RCC 7860 (cell line): ENCODE measurements at regions not wholly inside any gene's neighbourhood (a gene's known extent, or its start where the extent isn't known, plus 50 kb on each side); places are given as distances from the start of the nearest gene placed in this dataset.

ENCODE experiments used
- DNase-seq: peaks from one replicate; pipeline ENCODE4 v3.0.0-alpha.2; 2015; ENCODE audit warnings: low spot score
- FAIRE-seq: peaks from 2 replicates; lab custom pipeline; 2012; peaks lifted over from hg19 to GRCh38; lab: Jason Lieb, UNC

- DNase-seq (peak; percentile 70), FAIRE-seq (peak; percentile 69)
Observed at GRCh38 chr4:134027931-134028330, 173.7 kb downstream of the PABPC4L start.

DNA sequence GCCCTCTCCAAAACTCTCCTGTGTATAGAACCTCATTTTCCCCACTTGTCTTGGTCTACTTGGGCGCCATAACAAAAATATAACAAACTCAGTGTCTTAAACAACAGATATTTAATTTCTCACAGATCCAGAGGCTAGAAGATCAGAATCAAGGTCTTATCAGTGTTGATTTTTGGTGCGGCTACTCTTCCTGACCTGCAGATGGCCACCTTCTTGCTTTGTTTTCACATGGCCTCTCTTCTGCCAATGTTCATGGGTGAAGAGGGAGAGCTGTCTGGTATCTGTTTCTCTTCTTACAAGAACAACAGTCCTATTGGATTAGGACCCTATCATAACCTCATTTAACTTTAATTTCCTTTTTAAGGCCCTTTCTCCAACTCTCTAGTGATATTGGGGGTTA is 177.3 kb downstream of the PABPC4L start:
- peak; percentile 22 for DNase-seq
- FAIRE-seq, result no peak

- no peak for DNase-seq
- no peak for FAIRE-seq
Observed at GRCh38 chr4:134019657-134020056, 181.9 kb downstream of the PABPC4L start.

- FAIRE-seq, result no peak
Observed at GRCh38 chr4:134018846-134019245, 182.7 kb downstream of the PABPC4L start.

GRCh38 chr4:134001057-134001456 is 200.5 kb downstream of the PABPC4L start:
- no peak for DNase-seq
- FAIRE-seq, result no peak

More at GRCh38 chr4:134018846-134019245, 182.7 kb downstream of the PABPC4L start:
- no peak for DNase-seq

DNA sequence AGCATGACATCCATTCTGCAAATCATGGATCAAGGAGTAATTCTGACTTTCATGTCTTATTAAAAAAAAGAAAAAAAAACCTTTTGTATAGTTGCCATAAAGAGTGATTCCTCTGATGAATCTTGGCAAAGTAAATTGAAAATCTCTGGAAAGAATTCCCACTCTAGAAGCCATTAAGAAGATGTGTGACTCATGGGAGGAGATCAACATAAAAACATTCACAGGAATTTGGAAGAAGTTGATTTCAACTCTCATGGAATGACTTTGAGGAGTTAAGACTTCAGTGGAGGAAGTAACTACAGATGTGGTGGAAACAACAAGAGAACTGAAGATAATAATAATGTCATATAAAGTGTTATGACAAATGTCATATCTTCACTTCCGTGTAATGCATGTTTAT is 204.2 kb downstream of the PABPC4L start:
- no peak for FAIRE-seq

GRCh38 chr4:133996431-133997121 is 205.0 kb downstream of the PABPC4L start:
- FAIRE-seq, result no peak

More for the DNA sequence above, 204.2 kb downstream of the PABPC4L start:
- DNase-seq, result no peak

DNA sequence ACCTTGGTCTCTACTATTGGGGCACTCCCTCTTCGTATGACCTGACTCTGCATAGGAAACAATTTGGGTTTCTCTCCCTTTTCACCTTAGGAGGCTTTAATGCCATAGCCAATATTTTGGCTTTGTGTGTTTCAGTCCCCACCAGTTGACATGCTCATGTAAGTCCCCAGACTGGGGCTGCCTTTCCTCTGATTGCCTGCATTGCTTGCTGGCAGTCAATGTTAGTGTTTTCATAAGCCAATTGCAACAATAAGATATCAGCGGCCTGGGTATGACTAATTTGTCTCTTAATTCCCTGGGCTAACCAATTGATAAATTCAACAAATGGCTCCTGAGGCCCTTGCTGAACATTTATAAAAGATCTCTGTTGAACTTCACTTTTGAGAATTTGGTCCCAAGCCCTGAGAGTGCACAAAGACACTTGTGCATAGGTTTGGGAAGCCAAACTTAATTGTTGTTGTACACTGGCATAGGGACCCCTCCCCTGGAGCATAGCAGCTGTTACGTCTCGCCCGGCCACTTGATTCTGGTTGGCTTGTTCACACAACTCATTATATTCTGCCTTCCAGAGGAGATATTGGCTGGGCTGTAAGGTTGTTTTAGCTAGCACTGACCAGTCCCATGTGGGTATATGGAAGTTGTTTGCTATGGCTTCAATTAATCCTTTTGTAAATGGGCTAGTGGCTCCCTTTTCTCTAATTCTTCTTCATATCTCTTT is 206.2 kb downstream of the PABPC4L start:
- DNase-seq (no peak), FAIRE-seq (no peak)

More at GRCh38 chr4:133996431-133997121, 205.0 kb downstream of the PABPC4L start:
- no peak for DNase-seq

DNA sequence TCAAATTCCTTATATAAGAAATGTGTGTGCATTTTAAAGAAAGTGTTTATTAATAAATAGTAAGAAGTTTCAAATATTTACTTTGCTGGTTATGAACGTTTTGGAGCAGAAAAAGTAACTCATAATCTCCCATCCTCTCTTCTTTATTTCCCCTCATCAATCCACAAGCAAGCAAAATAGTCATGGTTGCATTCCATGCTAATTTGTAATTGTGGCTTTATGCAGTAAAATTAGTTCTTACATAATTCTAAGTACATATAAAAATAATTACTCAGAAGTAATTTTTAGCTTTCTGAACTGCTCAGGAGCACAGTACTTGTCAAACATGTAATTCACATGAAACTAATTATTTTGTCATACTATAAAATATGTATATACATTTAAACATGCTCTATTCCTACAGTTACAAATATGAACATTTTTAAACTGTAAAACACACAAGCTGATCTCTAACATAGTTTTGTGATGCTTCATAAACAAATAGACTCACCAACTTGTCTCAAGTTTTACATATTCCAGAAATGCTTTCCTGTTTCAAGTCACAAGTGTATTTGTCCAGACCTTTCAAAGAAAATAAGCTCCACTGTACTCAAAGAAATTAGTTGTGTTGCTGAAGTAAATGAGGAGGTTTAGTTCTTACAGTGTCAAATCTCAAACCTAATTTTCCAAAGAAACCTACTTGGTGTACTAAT is 218.9 kb downstream of the PABPC4L start:
- FAIRE-seq, result no peak
- no peak for DNase-seq

DNA sequence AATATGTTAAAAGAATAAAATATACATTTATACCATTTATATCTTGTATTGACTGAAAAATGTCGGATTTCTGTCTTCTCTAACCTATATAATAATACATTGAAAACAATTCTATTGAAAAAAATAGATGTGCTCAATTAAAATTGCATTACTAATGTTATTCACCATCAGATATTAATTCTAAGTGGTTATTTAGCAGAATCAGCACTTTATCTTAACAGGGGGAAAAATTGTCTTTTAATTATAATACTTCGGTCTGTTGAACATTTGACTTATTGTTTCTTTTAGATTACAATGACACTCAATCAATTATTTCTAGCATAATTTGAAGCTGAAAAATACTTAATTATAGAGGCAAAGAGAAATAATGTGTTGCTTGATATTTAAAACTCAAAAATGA is 220.3 kb downstream of the PABPC4L start:
- DNase-seq, result no peak
- FAIRE-seq, result no peak

GRCh38 chr4:133972586-133972985 is 229.0 kb downstream of the PABPC4L start:
- FAIRE-seq, result no peak
- DNase-seq, result no peak

DNA sequence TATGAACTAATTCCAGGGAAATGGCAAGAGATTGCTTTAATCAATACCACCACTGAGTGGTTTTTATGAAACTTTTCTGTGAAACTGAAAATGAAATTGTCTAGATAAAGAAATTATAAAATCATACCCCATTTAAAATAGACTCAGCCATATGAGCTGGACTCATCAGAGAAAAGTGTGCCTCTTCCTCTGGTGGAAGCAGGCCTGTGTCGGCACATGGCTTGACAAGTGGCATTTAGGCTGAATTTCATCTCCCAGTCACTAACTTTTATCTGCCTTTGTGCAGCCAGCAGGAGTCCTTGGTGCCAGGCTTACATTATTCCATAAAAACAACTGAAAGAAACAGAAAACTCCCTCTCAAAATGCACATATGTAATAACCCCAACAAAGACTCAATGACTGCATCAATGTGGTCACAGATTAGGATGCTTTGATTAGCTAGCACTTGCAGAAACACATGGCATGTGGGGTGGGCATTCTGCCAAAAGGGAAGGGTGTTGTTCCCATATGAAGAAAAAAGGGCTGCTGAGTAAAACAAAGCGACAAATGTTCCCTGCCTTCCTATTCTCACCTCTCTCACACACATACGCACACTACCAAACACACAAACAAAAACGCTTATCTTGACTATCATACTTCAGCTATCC is 232.3 kb downstream of the PABPC4L start:
- FAIRE-seq, result no peak
- DNase-seq, result no peak

GRCh38 chr4:133968174-133968573 is 233.4 kb downstream of the PABPC4L start:
- DNase-seq (no peak), FAIRE-seq (no peak)

DNA sequence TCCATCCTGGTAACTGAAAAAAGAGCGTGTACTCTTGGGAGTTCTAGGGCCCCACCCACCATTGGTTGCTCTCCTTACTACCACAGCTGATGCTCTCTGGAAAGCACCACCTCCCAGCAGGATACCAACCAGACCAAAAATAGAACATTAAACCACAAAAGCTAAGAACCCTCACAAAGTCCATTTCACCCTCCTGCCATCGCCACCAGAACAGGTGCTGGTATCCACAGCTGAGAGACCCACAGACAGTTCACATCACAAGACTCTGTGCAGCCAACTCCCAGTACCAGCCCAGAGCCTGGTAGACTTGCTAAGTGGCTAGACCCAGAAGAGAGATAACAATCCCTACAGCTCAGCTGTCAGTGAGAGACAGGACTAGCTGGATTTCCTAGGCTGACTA is 240.6 kb downstream of the PABPC4L start:
- DNase-seq (no peak), FAIRE-seq (no peak)

DNA sequence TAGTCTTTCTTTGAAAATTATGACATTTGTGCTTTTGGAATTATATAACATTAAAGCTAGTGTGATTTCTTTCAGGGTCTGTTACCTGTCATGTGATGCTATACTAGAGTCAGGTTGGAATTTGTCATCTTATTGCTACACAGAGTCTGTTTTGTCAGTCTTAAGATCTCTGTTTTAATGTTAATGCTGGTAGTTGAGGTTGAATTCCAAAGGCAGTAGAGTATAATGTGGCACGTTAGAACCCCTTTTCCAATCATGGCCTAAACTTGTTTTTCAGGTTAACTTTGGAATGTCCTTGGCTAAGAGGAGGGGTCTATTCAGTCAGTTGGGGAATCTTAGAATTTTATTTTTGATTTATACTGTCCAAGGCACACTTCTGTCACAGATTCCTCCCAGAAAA is 258.5 kb downstream of the PABPC4L start:
- DNase-seq, result no peak
- FAIRE-seq, result no peak

GRCh38 chr4:133938061-133938460 is 263.5 kb downstream of the PABPC4L start:
- FAIRE-seq (no peak), DNase-seq (no peak)

DNA sequence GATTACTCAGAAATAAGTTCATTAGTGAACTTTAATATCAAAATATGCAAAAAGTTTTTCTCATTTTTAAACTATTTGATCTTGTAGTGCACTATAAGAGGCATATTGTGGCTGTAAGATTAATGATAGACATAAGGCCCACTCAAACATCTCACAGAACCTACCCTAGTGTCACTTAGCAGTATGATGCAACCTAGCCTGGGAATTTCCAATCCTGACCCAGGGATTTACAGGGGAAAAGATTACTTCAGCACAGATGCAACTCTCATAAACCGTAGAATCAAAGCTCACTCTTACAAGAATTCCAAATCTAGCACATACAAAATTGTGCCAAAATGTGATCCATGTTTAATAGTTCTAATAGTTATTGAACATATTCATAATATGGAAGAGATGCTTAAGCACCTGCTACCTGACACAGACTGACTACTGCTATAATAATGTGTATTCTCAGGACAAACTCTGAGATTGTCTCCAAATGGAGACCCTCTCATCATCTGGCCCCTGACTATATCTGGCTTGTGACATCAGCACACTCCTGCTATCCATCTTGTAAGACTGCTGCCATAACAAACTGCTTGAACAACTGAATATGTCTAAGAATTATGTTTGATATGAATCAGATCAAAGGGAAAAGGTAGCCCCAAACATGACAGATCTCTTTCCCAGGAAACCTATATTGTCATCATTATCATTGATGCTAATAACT is 271.9 kb downstream of the PABPC4L start:
- DNase-seq, result no peak
- FAIRE-seq, result no peak

GRCh38 chr4:133921280-133922195 is 280.1 kb downstream of the PABPC4L start:
- FAIRE-seq, result no peak
- DNase-seq, result no peak

DNA sequence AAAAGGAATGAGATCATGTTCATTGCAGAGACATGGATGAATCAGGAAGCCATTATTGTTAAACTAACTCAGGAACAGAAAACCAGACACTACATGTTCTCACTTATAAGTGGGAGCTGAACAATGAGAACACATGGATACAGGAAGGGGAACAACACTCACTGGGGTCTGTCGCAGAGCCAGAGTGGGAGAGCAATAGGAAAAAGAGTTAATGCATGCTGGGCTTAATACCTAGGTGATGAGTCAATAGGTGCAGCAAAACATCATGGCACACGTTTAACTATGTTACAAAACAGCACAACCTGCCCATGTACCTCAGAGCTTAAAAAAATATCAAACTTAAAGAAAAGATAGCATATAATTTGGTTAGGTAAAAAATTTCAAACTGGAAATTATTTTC is 281.4 kb downstream of the PABPC4L start:
- no peak for FAIRE-seq
- no peak for DNase-seq

GRCh38 chr4:133910165-133910564 is 291.4 kb downstream of the PABPC4L start:
- FAIRE-seq, result no peak
- DNase-seq, result no peak
